ENCODE measurements at regions not wholly inside any gene's neighbourhood (a gene's known extent, or its start where the extent isn't known, plus 50 kb on each side); places are given as distances from the start of the nearest gene placed in this dataset.

DNA sequence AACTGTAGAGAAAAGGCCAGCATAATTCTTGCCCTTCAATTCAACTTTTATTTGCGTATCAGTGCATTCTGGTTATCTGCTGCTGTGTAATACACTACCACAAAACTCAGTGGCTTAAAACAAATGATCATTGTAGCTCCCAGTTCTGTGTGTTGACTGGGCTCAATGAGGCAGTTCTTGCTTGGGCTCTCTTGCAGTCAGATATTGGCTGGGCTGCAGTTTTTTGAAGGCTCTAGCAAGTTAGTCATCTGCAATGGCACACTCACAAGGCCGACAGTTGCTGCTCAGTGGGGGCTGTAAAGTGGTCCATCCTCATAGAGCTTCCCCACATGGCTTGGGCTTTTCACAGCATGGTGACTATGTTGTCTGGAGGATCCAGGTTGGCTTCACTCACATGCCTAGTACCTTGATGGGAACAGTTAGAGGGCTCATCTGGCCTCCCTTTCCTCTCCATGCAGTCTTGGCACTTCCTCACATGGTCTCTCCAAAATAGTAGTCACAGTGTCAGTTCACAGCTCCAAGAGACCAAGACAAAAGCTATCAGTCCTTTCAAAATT, 110.6 kb upstream of the TNP1 start:
- H3K27ac ChIP-seq (ENCODE audit: low read depth, low read length) = no peak overlapping the region
- Mint-ChIP-seq H3K27me3 (ENCODE audit: low read depth, unreplicated experiment) (peaks cover 14% of the 10 kb centered on the region), H3K27ac (ENCODE audit: unreplicated experiment) (no peak overlapping the region), H3K36me3 (ENCODE audit: low read depth, unreplicated experiment) (no peaks in the 10 kb centered on the region), H3K4me1 (ENCODE audit: low read depth, unreplicated experiment) (no peaks in the 10 kb centered on the region), H3K9me3 (ENCODE audit: unreplicated experiment) (peaks cover 7% of the 10 kb centered on the region), H3K4me3 (ENCODE audit: unreplicated experiment) (no peak overlapping the region)
- DNase-seq (ENCODE audit: low read depth) (no peak), FAIRE-seq (no peak)
- no peak overlapping the region for H3K4me3 ChIP-seq (ENCODE audit: insufficient read depth, low read depth, low read length)
- no peaks in the 10 kb centered on the region for H4K20me1 ChIP-seq (ENCODE audit: insufficient read depth, low read length)
- no peaks in the 10 kb centered on the region for H3K9me3 ChIP-seq (ENCODE audit: insufficient read depth, low read depth, low read length)
- peaks cover 2% of the 10 kb centered on the region for H3K27me3 ChIP-seq (ENCODE audit: insufficient read depth, low read length)
- H3K79me2 ChIP-seq (ENCODE audit: insufficient read depth, low read length) = no peaks in the 10 kb centered on the region
- H2AFZ ChIP-seq (ENCODE audit: low read depth, low read length) = peak overlapping the region; percentile 10
- no peak overlapping the region for H3K4me2 ChIP-seq (ENCODE audit: low read length)
- no peak overlapping the region for H3K9ac ChIP-seq (ENCODE audit: low read length)
- no peaks in the 10 kb centered on the region for H3K36me3 ChIP-seq (ENCODE audit: insufficient read depth, low read length)
- TF ChIP-seq, protein P1, sequence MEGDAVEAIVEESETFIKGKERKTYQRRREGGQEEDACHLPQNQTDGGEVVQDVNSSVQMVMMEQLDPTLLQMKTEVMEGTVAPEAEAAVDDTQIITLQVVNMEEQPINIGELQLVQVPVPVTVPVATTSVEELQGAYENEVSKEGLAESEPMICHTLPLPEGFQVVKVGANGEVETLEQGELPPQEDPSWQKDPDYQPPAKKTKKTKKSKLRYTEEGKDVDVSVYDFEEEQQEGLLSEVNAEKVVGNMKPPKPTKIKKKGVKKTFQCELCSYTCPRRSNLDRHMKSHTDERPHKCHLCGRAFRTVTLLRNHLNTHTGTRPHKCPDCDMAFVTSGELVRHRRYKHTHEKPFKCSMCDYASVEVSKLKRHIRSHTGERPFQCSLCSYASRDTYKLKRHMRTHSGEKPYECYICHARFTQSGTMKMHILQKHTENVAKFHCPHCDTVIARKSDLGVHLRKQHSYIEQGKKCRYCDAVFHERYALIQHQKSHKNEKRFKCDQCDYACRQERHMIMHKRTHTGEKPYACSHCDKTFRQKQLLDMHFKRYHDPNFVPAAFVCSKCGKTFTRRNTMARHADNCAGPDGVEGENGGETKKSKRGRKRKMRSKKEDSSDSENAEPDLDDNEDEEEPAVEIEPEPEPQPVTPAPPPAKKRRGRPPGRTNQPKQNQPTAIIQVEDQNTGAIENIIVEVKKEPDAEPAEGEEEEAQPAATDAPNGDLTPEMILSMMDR (IDR thresholded peaks at IDR 0.05; ENCODE audit: insufficient read depth, low read depth, low read length) = no peak
- TF ChIP-seq EZH2 (IDR thresholded peaks at IDR 0.05; ENCODE audit: insufficient read depth, low read length) = no peak
- no peaks in the 10 kb centered on the region for H3K4me1 ChIP-seq (ENCODE audit: insufficient read depth, low read length)

GRCh38 chr2:216967889-216968288, 108.0 kb upstream of the TNP1 start:
- no peak for TF ChIP-seq EZH2 (IDR thresholded peaks at IDR 0.05; ENCODE audit: insufficient read depth, low read length)
- TF ChIP-seq, protein P1 (IDR thresholded peaks at IDR 0.05; ENCODE audit: insufficient read depth, low read depth, low read length) = no peak
- Histone ChIP-seq H3K9ac (ENCODE audit: low read length) (no peak overlapping the region), H3K9me3 (ENCODE audit: insufficient read depth, low read depth, low read length) (no peaks in the 10 kb centered on the region), H3K27me3 (ENCODE audit: insufficient read depth, low read length) (peaks cover 2% of the 10 kb centered on the region), H3K4me1 (ENCODE audit: insufficient read depth, low read length) (no peaks in the 10 kb centered on the region), H3K79me2 (ENCODE audit: insufficient read depth, low read length) (no peaks in the 10 kb centered on the region), H3K27ac (ENCODE audit: low read depth, low read length) (no peak overlapping the region), H4K20me1 (ENCODE audit: insufficient read depth, low read length) (no peaks in the 10 kb centered on the region), H3K4me2 (ENCODE audit: low read length) (no peak overlapping the region), H3K36me3 (ENCODE audit: insufficient read depth, low read length) (no peaks in the 10 kb centered on the region), H2AFZ (ENCODE audit: low read depth, low read length) (no peak overlapping the region), H3K4me3 (ENCODE audit: insufficient read depth, low read depth, low read length) (no peak overlapping the region)
- Mint-ChIP-seq H3K36me3 (ENCODE audit: low read depth, unreplicated experiment) (no peaks in the 10 kb centered on the region), H3K27ac (ENCODE audit: unreplicated experiment) (no peak overlapping the region), H3K9me3 (ENCODE audit: unreplicated experiment) (peaks cover 13% of the 10 kb centered on the region), H3K4me1 (ENCODE audit: low read depth, unreplicated experiment) (no peaks in the 10 kb centered on the region), H3K27me3 (ENCODE audit: low read depth, unreplicated experiment) (peaks cover 10% of the 10 kb centered on the region), H3K4me3 (ENCODE audit: unreplicated experiment) (no peak overlapping the region)
- DNase-seq (ENCODE audit: low read depth) (no peak), FAIRE-seq (no peak)

DNA sequence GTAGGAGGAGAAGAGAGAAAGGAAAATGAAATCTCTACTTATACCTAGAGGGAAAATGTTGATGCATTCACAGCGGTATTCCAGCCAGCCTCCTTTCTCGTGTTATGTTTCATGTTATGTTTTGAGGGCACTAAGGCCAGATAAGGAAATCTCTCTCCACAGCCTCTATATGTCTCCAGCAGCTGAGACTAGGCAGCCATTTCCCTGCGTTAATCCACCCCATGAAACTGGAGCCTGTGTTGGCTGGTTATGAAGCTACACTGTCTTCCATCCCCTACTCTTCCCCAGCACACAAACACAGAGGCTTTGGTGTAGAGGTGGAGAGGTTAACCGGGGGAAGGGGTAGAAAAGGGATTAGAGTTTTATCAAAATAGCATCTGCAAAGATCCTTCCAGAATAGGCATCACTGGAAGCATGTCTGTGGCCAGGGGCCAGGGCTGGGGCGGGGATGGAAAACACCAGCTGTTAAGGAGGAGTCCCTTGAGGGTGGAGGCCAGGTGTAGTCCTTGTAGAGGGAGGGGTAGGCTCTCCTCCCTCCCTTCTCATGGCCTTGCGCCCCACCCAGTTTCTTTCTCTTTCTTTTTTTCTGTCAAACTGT, 100.9 kb upstream of the TNP1 start:
- Histone ChIP-seq H4K20me1 (ENCODE audit: insufficient read depth, low read length) (no peaks in the 10 kb centered on the region), H3K4me1 (ENCODE audit: insufficient read depth, low read length) (no peaks in the 10 kb centered on the region), H3K36me3 (ENCODE audit: insufficient read depth, low read length) (no peaks in the 10 kb centered on the region), H3K4me3 (ENCODE audit: insufficient read depth, low read depth, low read length) (no peak overlapping the region), H3K27ac (ENCODE audit: low read depth, low read length) (no peak overlapping the region), H3K4me2 (ENCODE audit: low read length) (no peak overlapping the region), H3K27me3 (ENCODE audit: insufficient read depth, low read length) (peaks cover 2% of the 10 kb centered on the region), H3K9me3 (ENCODE audit: insufficient read depth, low read depth, low read length) (no peaks in the 10 kb centered on the region), H3K9ac (ENCODE audit: low read length) (no peak overlapping the region), H2AFZ (ENCODE audit: low read depth, low read length) (no peak overlapping the region), H3K79me2 (ENCODE audit: insufficient read depth, low read length) (no peaks in the 10 kb centered on the region)
- Mint-ChIP-seq H3K4me3 (ENCODE audit: unreplicated experiment) (no peak overlapping the region), H3K9me3 (ENCODE audit: unreplicated experiment) (peaks cover 5% of the 10 kb centered on the region), H3K27me3 (ENCODE audit: low read depth, unreplicated experiment) (peaks cover 5% of the 10 kb centered on the region), H3K4me1 (ENCODE audit: low read depth, unreplicated experiment) (no peaks in the 10 kb centered on the region), H3K36me3 (ENCODE audit: low read depth, unreplicated experiment) (no peaks in the 10 kb centered on the region), H3K27ac (ENCODE audit: unreplicated experiment) (no peak overlapping the region)
- TF ChIP-seq EZH2 (IDR thresholded peaks at IDR 0.05; ENCODE audit: insufficient read depth, low read length) = no peak
- TF ChIP-seq, protein P1 (IDR thresholded peaks at IDR 0.05; ENCODE audit: insufficient read depth, low read depth, low read length) = no peak
- FAIRE-seq (no peak), DNase-seq (ENCODE audit: low read depth) (no peak)
